ENCODE measurements at regions not wholly inside any gene's neighbourhood (a gene's known extent, or its start where the extent isn't known, plus 50 kb on each side); places are given as distances from the start of the nearest gene placed in this dataset.
"Not testable (repeated sequence)": the region's sequence is repeated elsewhere in the genome, so short reads cannot be mapped to it uniquely, and the experiment has no call there.

DNA sequence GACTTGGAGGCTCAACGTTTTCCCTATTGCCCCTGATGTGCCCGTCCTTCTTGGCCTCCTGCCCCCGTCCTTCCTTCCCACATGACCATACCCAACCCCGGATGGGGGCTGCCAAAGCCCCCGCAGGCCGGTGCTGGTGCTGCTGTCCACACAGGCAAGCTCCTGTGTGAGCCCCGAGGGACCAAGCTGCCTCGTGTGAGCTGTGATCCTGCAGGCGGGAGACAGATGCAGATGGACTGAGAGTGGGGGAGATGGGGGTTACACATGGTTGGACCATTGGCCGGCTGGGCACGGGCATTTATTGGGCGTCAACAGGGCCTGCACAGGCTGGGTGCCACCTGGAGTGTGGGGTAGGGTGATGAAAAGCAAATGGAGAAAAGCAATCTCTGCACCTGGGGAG is 313.2 kb upstream of the B3GAT1 start:
- Histone ChIP-seq H3K9me3 (no peaks in the 10 kb centered on the region), H3K4me3 (no peak overlapping the region), H3K36me3 (replicated peaks) (no peaks in the 10 kb centered on the region), H3K4me1 (no peaks in the 10 kb centered on the region), H3K27me3 (ENCODE audit: low read depth) (no peaks in the 10 kb centered on the region)
- in situ Hi-C loops (cut with MboI; ENCODE audit: low sequenced_read_pairs) = no loop called here
- no peak for DNase-seq (ENCODE audit: low spot score in 2 of 2)

DNA sequence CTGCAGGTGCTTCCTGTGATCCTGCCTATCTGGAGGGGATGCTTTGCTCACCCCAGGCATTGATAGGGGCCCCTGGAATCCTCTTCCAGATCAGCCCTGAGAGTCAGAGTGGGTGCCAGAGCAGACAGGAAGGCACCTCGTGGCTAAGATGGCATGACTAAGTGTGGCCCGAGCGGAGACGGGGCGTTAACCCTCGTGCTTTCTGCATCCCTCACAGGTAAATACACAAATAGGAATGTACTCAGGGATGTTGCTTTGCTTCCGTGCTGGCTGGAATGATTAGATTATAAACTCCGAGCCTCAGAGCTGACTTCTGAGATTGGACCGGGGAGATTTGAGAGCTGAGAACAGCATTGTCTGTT is 312.7 kb upstream of the B3GAT1 start:
- in situ Hi-C loops (cut with MboI; ENCODE audit: low sequenced_read_pairs) = no loop called here
- Histone ChIP-seq H3K36me3 (replicated peaks) (no peaks in the 10 kb centered on the region), H3K9me3 (no peaks in the 10 kb centered on the region), H3K4me3 (no peak overlapping the region), H3K27me3 (ENCODE audit: low read depth) (no peaks in the 10 kb centered on the region), H3K4me1 (no peaks in the 10 kb centered on the region)
- DNase-seq (ENCODE audit: low spot score in 2 of 2) = no peak

DNA sequence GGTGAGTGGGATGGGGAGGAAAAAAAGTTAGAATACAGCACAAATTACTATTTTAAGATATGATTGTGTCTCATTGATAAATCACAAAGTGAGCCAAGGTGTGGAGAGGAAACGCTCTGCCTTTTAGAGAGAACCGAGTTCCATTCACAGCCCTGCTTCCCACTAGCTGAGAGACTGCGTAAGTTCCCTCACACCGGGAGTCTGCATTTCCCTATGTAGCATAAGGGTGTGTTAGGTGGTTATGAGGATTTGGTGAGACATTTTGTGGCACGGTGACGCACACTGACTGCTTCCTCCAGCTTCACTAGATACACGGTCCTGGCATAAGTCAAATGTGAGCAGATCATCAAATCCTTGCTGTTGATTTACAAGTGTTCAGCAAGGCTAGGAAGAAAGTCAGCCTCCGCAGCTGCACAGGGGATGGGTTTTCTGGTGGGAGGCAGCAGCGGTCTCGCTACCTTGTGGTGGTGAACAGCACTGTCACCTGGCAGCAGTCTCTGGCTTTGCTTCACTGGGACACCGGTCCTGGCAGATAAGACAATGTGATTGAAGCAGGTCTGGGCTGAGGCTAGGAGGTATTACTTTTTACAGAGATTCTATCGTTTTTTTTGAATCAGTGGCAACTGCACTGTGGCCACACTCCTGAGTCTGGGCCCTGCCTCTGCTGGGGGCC is 312.2 kb upstream of the B3GAT1 start:
- Histone ChIP-seq H3K9me3 (no peaks in the 10 kb centered on the region), H3K4me3 (no peak overlapping the region), H3K36me3 (replicated peaks) (no peaks in the 10 kb centered on the region), H3K27me3 (ENCODE audit: low read depth) (no peaks in the 10 kb centered on the region), H3K4me1 (no peaks in the 10 kb centered on the region)
- DNase-seq (ENCODE audit: low spot score in 2 of 2) = no peak
- in situ Hi-C loops (cut with MboI; ENCODE audit: low sequenced_read_pairs) = no loop called here

DNA sequence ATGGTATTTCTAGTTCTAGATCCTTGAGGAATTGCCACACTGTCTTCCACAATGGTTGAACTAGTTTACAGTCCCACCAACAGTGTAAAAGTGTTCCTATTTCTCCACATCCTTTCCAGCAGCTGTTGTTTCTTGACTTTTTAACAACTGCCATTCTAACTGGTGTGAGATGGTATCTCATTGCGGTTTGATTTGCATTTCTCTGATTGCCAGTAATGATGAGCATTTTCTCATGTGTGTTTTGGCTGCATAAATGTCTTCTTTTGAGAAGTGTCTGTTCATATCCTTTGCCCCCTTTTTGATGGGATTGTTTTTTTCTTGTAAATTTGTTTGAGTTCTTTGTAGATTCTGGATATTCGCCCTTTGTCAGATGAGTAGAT is 308.6 kb upstream of the B3GAT1 start:
- DNase-seq (ENCODE audit: low spot score in 2 of 2); H3K4me1 ChIP-seq; H3K36me3 ChIP-seq (replicated peaks); H3K4me3 ChIP-seq; H3K9me3 ChIP-seq; H3K27me3 ChIP-seq (ENCODE audit: low read depth); in situ Hi-C loops (cut with MboI; ENCODE audit: low sequenced_read_pairs): not testable (repeated sequence)

DNA sequence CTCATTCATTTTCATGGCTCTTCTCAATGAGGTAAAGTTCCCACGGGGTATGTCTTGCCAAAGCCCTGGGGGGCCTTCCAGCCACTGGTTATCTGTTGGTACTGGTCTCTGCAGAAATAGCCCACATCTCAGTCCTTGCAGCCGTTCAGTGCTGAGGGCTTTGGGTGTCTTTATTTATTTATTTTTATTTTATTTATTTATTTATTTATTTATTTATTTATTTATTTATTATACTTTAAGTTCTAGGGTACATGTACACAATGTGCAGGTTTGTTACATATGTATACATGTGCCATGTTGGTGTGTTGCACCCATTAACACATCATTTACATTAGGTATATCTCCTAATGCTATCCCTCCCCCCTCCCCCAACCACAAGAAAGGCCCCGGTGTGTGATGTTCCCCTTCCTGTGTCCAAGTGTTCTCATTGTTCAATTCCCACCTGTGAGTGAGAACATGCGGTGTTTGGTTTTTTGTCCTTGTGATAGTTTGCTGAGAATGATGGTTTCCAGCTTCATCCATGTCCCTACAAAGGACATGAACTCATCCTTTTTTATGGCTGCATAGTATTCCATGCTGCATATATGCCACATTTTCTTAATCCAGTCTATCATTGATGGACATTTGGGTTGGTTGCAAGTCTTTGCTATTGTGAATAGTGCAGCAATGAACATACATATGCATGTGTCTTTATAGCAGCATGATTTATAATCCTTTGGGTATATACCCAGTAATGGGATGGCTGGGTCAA is 308.1 kb upstream of the B3GAT1 start:
- H3K9me3 ChIP-seq; H3K36me3 ChIP-seq (replicated peaks); DNase-seq (ENCODE audit: low spot score in 2 of 2); H3K27me3 ChIP-seq (ENCODE audit: low read depth); H3K4me1 ChIP-seq; in situ Hi-C loops (cut with MboI; ENCODE audit: low sequenced_read_pairs); H3K4me3 ChIP-seq: not testable (repeated sequence)

DNA sequence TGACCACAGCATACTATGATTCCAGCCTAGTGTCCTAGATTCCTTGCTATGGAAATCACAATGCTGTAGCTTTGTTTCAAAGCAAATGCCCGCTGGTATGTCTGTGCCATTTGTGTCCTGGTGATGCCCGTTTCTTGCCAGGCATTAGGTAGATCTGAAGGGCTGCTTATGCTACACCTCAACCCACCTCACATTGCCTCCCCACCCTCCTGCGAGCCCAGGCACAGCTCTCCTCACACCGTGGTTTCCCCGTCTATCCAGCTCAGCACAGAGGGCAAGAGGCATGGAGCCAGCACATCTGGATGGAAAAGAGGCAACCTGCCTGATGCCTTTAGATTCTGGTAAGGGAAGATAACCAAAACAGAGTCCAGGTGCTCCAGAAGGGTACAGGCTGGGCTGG is 307.4 kb upstream of the B3GAT1 start:
- DNase-seq (ENCODE audit: low spot score in 2 of 2) = no peak
- no peaks in the 10 kb centered on the region for H3K36me3 ChIP-seq (replicated peaks)
- H3K27me3 ChIP-seq (ENCODE audit: low read depth) = 0 out of 2 replicates have a peak, but pooled peaks cover 8% of the 10 kb centered on the region
- H3K4me1 ChIP-seq = no peaks in the 10 kb centered on the region
- in situ Hi-C loops (cut with MboI; ENCODE audit: low sequenced_read_pairs) = no loop called here
- no peak overlapping the region for H3K4me3 ChIP-seq
- no peaks in the 10 kb centered on the region for H3K9me3 ChIP-seq

DNA sequence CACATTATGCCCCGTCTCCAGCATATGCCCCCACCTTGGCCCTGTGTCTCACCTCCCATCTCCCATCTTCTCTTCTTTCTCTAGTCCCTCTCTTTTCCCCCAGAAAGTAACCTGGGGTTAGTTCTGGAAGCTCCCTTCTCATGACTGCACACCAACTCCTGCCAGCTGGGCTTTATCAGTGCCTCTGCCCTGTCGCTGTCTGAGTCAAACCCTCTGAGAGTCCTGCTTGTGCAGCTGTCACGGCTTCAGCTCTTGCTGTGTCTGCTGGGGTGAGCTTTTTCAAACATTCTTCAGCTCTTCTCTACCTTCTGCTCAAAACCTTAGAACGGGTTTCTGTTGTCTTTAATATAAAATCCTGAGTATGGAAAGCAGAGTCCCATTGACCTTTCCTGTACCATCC is 304.5 kb upstream of the B3GAT1 start:
- in situ Hi-C loops (cut with MboI; ENCODE audit: low sequenced_read_pairs) = no loop called here
- H3K9me3 ChIP-seq = no peaks in the 10 kb centered on the region
- H3K36me3 ChIP-seq (replicated peaks) = no peaks in the 10 kb centered on the region
- H3K4me3 ChIP-seq = no peak overlapping the region
- peaks cover 16% of the 10 kb centered on the region; the same call in 1 of the 2 replicates for H3K27me3 ChIP-seq (ENCODE audit: low read depth)
- no peak for DNase-seq (ENCODE audit: low spot score in 2 of 2)
- no peaks in the 10 kb centered on the region for H3K4me1 ChIP-seq

DNA sequence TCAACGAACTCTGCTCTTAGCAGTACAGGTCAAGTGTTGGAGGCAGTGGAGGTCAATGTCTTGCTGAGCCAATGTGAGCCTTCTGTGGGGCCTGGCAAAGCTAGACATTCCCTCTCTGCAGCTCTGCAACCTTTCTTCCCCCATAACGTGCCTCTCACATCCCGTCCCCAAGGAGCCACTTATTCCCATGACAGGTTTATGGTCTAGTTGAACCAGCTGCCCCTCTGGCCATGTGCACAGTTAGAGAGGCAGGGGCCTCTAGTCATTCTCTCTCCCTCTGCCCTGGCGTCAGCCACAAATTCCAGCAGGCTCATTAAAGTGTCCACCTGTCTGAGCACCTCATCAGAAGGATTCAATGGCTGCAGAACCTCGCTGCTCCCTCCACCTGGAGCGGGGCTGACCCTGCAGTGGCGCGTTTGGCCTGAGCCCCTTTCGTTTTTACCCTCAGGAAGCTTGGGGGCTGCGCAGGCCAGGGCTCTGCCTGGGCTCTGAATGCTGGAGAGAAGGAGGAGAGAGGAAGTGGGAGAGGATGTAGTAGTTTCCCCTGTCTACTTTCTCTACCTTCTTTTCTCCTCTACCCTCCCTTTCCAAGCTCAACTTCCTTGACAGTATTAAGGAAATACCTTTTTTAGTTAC is 302.1 kb upstream of the B3GAT1 start:
- Histone ChIP-seq H3K9me3 (no peaks in the 10 kb centered on the region), H3K27me3 (ENCODE audit: low read depth) (peaks cover 16% of the 10 kb centered on the region; the same call in 1 of the 2 replicates), H3K36me3 (replicated peaks) (no peaks in the 10 kb centered on the region), H3K4me3 (no peak overlapping the region), H3K4me1 (no peaks in the 10 kb centered on the region)
- in situ Hi-C loops (cut with MboI; ENCODE audit: low sequenced_read_pairs) = no loop called here
- DNase-seq (ENCODE audit: low spot score in 2 of 2) = no peak

DNA sequence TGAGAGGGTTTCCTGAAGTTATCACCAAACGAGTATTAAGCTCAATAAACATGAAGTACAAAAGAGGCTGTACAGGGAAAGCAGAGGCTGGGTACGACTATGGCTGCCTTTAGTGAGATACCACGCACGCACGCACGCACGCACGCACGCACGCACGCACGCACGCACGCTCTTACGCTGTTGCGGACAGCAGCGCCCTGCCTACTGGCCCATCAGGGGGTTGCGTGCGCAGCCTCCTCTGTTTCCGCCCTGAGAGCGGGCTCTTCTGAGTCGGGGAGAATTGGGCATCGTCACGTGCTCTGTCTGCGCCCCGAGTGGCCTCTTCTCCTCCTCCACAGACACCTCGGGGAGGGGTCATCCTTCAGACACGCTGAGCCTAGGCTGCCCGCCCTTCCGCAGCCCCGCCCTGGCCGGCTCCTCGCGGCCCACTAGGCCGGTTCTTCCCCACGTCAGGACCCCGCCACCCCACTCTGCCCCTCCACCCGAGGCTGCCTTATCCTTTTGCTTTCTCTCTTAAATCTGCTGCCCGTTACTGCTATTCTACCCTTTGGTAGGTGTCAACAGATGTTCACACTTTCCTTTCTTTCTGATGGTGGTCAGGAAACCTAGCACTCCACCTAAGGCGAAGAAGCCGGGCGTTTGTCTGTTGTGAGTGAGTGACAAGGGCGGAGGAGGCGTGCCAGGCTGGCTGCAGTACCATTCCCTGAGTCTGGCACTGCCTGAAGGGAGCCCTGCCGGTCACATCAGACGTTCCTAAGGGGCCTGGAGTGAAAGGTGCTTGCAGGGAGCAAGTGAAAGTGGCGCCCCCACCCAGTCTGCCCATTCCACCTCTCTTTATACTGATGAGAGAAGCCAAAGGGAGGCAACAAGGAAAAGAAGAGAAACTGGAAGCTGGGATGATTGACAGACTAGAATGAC is 300.4 kb upstream of the B3GAT1 start:
- in situ Hi-C loops (cut with MboI; ENCODE audit: low sequenced_read_pairs) = no loop called here
- no peaks in the 10 kb centered on the region for H3K4me1 ChIP-seq

DNA sequence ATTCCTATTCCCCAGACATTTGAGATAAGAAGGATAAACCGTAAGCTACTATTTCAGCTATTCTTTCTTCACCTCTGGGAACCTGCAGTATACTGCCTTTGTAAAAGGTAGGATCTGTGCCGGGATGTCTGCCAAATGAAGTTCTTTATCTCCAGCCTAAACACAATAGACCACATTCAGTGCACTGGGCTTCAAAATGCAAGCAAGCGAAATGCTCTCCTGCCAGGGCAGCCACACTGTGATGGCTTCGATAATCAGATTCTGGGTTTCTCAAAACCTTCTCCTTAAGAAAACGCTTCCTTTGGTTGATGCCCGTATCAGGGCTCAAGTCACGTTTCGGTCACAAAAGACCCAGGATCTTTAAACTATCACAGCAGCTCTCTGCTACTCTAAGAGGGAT is 299.5 kb upstream of the B3GAT1 start:
- Histone ChIP-seq H3K27me3 (ENCODE audit: low read depth) (peaks cover 16% of the 10 kb centered on the region; the same call in 1 of the 2 replicates), H3K9me3 (no peaks in the 10 kb centered on the region), H3K4me3 (no peak overlapping the region), H3K36me3 (replicated peaks) (no peaks in the 10 kb centered on the region), H3K4me1 (no peaks in the 10 kb centered on the region)
- no peak for DNase-seq (ENCODE audit: low spot score in 2 of 2)
- in situ Hi-C loops (cut with MboI; ENCODE audit: low sequenced_read_pairs) = no loop called here

More for the DNA sequence above, 300.4 kb upstream of the B3GAT1 start:
- peaks cover 16% of the 10 kb centered on the region; the same call in 1 of the 2 replicates for H3K27me3 ChIP-seq (ENCODE audit: low read depth)
- DNase-seq (ENCODE audit: low spot score in 2 of 2) = no peak
- no peaks in the 10 kb centered on the region for H3K9me3 ChIP-seq
- H3K4me3 ChIP-seq = no peak overlapping the region
- no peaks in the 10 kb centered on the region for H3K36me3 ChIP-seq (replicated peaks)

DNA sequence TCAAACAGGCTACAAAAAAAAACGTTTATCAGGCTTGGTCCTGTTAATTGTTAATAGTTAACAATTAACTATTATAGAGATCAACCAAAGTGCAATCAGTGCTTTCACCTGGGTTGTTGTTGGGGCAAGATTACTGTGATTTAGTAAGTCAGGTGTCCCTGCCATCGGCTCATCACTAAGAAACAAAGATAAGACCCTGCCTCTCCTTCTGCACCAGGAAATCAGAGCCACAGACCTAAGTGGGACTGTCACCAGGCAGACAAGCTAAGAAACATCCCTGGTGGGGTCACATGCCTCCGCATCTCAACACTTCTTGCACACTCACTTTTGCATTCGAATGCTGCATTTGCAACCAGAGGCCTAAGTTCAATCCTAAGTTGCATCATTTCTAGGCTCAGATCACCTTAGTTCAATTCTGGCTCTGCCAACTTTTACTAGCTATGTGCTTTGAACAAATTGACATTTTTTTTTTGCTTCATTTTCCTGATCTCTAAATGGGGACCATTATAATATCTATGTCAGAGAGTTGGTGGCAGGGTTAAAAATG is 298.9 kb upstream of the B3GAT1 start:
- in situ Hi-C loops (cut with MboI; ENCODE audit: low sequenced_read_pairs) = no loop called here
- Histone ChIP-seq H3K36me3 (replicated peaks) (no peaks in the 10 kb centered on the region), H3K9me3 (no peaks in the 10 kb centered on the region), H3K4me3 (no peak overlapping the region), H3K4me1 (no peaks in the 10 kb centered on the region), H3K27me3 (ENCODE audit: low read depth) (peaks cover 14% of the 10 kb centered on the region; the same call in 1 of the 2 replicates)
- DNase-seq (ENCODE audit: low spot score in 2 of 2) = no peak

DNA sequence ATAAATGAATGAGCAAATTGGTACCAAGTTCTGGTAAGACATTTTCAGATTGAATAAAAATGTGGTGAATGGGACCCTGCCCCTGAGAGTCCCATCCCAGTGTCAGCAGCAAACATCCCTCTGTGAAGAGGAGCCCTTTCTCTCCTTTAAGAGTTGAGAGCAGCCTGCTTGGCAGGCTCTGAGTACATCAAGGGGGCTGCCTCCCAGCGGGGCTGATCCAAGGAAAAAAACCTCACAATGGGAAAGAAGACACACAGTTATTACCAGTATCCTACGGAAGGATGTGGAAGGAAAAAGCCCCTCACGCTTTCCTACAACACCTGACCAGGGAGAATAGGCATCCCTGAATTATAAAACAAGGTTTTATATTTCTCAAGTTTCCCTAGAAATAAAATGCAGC is 293.8 kb upstream of the B3GAT1 start:
- Histone ChIP-seq H3K9me3 (no peaks in the 10 kb centered on the region), H3K4me3 (no peak overlapping the region), H3K27me3 (ENCODE audit: low read depth) (peaks cover 3% of the 10 kb centered on the region; the same call in 1 of the 2 replicates), H3K4me1 (no peaks in the 10 kb centered on the region), H3K36me3 (replicated peaks) (no peaks in the 10 kb centered on the region)
- DNase-seq (ENCODE audit: low spot score in 2 of 2) = no peak
- in situ Hi-C loops (cut with MboI; ENCODE audit: low sequenced_read_pairs) = no loop called here

DNA sequence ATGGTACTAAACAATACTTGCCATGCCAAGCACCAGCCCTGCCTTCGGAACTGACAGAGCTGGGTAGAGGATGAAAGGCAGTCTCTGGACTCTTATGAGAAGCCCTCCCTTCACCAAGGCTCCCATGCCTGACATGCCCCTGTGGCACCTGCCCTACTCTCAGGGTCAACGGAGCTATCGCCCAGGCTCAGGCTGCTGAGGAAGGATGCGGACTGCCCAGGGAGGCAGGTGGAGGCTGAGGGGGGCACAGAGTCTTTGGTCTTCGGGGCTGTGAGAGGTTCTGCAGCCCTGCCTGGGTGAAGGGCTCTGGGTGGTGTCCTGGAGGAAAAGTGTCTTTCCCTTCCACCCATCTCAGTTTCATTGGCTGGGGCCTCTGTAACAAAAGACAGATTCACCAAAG is 290.8 kb upstream of the B3GAT1 start:
- Histone ChIP-seq H3K9me3 (no peaks in the 10 kb centered on the region), H3K36me3 (replicated peaks) (no peaks in the 10 kb centered on the region), H3K4me3 (no peak overlapping the region), H3K27me3 (ENCODE audit: low read depth) (peaks cover 3% of the 10 kb centered on the region; the same call in 1 of the 2 replicates), H3K4me1 (no peaks in the 10 kb centered on the region)
- in situ Hi-C loops (cut with MboI; ENCODE audit: low sequenced_read_pairs) = no loop called here
- no peak for DNase-seq (ENCODE audit: low spot score in 2 of 2)
